SJCRH30 (cell line): ENCODE measurements at regions not wholly inside any gene's neighbourhood (a gene's known extent, or its start where the extent isn't known, plus 50 kb on each side); places are given as distances from the start of the nearest gene placed in this dataset.
"Not testable (repeated sequence)": the region's sequence is repeated elsewhere in the genome, so short reads cannot be mapped to it uniquely, and the experiment has no call there.

ENCODE experiments used
- DNase-seq, 2 experiments: peaks; one replicate each; pipeline ENCODE4 v3.0.0-alpha.2; 2015 to 2020
- H3K27ac ChIP-seq: fragments of 250-450 bp; sonication (Bioruptor Pico); 2 replicates; pipeline ENCODE4 v1.5.1; 2020; ENCODE audit warnings: mild to moderate bottlenecking, moderate library complexity
- H3K27me3 ChIP-seq: fragments of 250-450 bp; sonication (Bioruptor Pico); 2 replicates; pipeline ENCODE4 v1.5.1; 2020; ENCODE audit warnings: mild to moderate bottlenecking, moderate library complexity
- H3K36me3 ChIP-seq: fragments of 250-450 bp; sonication (Bioruptor Pico); 2 replicates; pipeline ENCODE4 v1.5.1; 2020; ENCODE audit warnings: mild to moderate bottlenecking, moderate library complexity
- H3K4me1 ChIP-seq: fragments of 250-450 bp; sonication (Bioruptor Pico); 2 replicates; pipeline ENCODE4 v1.5.1; 2020; ENCODE audit warnings: mild to moderate bottlenecking, moderate library complexity
- H3K4me3 ChIP-seq: fragments of 250-450 bp; sonication (Bioruptor Pico); 2 replicates; pipeline ENCODE4 v1.5.1; 2020; ENCODE audit warnings: mild to moderate bottlenecking, moderate library complexity
- H3K9me3 ChIP-seq: fragments of 250-450 bp; sonication (Bioruptor Pico); replicated peaks from 2 replicates; pipeline ENCODE4 v1.5.1; 2020; ENCODE audit warnings: mild to moderate bottlenecking, moderate library complexity

DNA sequence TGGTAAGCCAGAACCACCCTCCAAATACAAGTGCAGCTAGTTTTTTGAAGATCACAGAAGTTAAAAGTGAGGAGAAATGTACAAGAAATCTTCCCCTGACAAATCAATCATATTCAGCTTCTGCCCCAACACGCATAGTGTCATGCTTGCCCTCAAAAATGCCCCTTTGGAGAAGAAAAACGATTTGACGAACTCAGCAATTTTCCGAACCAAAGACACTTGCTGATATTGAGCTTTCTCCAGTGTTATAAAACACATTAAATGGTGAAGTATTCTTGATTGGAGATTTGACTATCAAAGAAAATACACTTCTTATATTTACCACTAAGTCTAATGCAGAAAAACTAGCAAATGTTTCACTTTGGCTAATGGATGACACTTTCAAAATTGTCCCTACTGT lies 195.5 kb downstream of the ETV1 start:
- DNase-seq, result no peak
- no peak overlapping the region for H3K27ac ChIP-seq
- no peaks in the 10 kb centered on the region for H3K9me3 ChIP-seq
- H3K4me1 ChIP-seq, result no peaks in the 10 kb centered on the region
- no peak overlapping the region for H3K4me3 ChIP-seq
- no peaks in the 10 kb centered on the region for H3K27me3 ChIP-seq
- no peaks in the 10 kb centered on the region for H3K36me3 ChIP-seq

DNA sequence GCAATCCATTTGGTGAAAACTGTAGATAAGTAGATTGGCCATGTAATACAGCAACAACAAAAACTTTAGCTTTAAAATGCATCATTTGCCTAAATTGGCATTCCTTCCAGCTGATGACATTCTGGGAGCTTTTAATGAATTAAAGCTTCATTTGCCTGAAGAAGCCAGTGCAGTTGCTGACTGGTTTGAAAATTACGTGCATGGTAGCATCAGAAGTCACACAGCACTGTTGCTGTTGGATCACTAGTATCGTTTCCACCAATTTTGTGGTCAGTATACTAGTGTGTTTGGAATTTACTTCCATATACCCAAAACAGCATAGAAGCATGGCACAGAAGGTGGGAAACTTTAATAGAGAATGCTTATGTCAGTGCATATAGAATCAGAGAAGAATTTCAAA lies 194.9 kb downstream of the ETV1 start:
- H3K36me3 ChIP-seq, result no peaks in the 10 kb centered on the region
- H3K27me3 ChIP-seq, result no peaks in the 10 kb centered on the region
- DNase-seq, result no peak

DNA sequence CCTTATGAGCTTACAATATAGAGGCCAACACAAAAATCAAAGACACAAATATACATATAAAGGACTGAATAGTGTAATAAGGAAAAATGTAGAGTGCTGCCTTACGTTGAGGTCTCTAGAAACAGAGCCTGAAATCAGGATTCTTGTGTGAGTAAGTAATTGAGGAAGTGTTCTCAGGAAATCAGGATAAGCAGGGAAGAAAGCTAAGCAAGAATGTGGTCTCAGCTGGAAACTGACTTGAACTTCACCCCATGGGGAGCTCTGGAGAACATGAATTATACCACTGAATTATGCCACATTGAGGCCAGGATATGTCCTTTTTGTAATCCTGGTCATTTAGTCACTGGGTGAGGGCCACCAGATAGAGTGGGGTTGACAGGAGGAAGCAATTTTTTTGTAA lies 191.9 kb downstream of the ETV1 start:
- Histone ChIP-seq H3K27ac (no peak overlapping the region), H3K36me3 (no peaks in the 10 kb centered on the region), H3K4me3 (no peak overlapping the region), H3K27me3 (no peaks in the 10 kb centered on the region), H3K9me3 (no peaks in the 10 kb centered on the region), H3K4me1 (no peaks in the 10 kb centered on the region)
- DNase-seq, result no peak

More for the DNA sequence above, 194.9 kb downstream of the ETV1 start:
- Histone ChIP-seq H3K4me3 (no peak overlapping the region), H3K4me1 (no peaks in the 10 kb centered on the region), H3K9me3 (no peaks in the 10 kb centered on the region), H3K27ac (no peak overlapping the region)

GRCh38 chr7:13800694-13801448 lies 188.6 kb downstream of the ETV1 start:
- Histone ChIP-seq H3K9me3 (no peaks in the 10 kb centered on the region), H3K27me3 (no peaks in the 10 kb centered on the region), H3K4me3 (no peak overlapping the region), H3K36me3 (no peaks in the 10 kb centered on the region), H3K27ac (no peak overlapping the region), H3K4me1 (no peaks in the 10 kb centered on the region)
- DNase-seq, result no peak

DNA sequence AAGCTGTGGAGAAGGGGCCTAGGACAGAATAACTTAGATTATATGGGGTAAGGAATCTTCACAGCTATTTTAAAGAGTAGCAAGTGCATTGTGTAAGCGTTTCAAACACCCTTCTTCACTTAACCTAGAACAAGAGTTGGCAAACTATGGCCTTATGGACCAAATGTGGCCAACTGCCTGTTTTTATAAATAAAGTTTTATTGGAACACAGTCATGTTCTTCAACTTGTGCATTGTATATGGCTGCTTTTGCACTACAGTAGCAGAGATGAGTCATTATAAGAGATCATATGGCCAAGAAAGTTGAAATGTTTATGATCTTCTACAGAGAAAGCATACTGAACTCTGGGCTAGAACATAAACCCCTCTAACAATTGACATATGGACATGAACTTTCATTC lies 187.8 kb downstream of the ETV1 start:
- Histone ChIP-seq H3K27ac (no peak overlapping the region), H3K4me3 (no peak overlapping the region), H3K27me3 (no peaks in the 10 kb centered on the region), H3K36me3 (no peaks in the 10 kb centered on the region), H3K9me3 (no peaks in the 10 kb centered on the region), H3K4me1 (no peaks in the 10 kb centered on the region)
- DNase-seq, result no peak

DNA sequence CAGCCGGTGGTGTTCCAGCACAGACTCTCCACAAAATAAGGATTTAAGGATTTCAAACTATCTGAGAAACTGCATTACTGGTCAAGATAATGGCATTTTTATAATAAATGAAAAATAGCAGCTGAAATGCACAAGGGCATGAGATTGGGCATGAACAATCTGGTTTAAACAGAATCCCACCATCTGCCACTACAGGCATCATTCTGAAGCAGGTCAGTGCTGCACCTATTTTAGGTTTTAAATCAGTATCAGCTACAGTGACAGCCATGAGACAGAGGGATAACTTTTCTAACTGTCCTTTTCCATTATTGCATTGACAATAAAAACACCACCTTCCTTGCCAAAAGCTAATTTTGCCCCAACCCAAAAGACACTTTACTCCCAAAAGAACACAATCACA lies 186.8 kb downstream of the ETV1 start:
- no peak for DNase-seq
- no peaks in the 10 kb centered on the region for H3K27me3 ChIP-seq
- no peaks in the 10 kb centered on the region for H3K9me3 ChIP-seq
- H3K27ac ChIP-seq, result no peak overlapping the region
- no peaks in the 10 kb centered on the region for H3K36me3 ChIP-seq
- H3K4me3 ChIP-seq, result no peak overlapping the region
- H3K4me1 ChIP-seq, result no peaks in the 10 kb centered on the region

- Histone ChIP-seq H3K4me3 (no peak overlapping the region), H3K4me1 (no peaks in the 10 kb centered on the region), H3K36me3 (no peaks in the 10 kb centered on the region), H3K9me3 (no peaks in the 10 kb centered on the region), H3K27me3 (no peaks in the 10 kb centered on the region), H3K27ac (no peak overlapping the region)
- DNase-seq, result no peak
Measured at GRCh38 chr7:13803134-13803533, 186.3 kb downstream of the ETV1 start.

GRCh38 chr7:13806089-13806867 lies 183.2 kb downstream of the ETV1 start:
- not testable (repeated sequence) for H3K4me1 ChIP-seq, H3K9me3 ChIP-seq, H3K27me3 ChIP-seq, H3K4me3 ChIP-seq, H3K27ac ChIP-seq, DNase-seq, H3K36me3 ChIP-seq

DNA sequence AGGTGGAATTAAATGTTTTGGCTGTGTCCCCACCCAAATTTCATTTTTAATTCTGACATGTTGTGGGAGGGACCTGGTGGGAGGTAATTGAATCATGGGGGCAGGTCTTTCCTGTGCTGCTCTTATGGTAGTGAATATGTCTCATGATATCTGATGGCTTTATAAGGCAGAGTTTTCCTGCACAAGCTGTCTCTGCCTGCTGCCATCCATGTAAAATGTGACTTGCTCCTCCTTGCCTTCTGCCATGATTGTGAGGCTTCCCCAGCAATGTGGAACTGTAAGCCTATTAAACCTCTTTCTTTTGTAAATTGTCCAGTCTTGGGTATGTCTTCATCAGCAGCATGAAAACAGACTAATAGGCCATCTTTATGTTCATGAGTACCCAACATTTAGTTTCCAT lies 172.2 kb downstream of the ETV1 start:
- not testable (repeated sequence) for H3K36me3 ChIP-seq, H3K27me3 ChIP-seq, H3K4me1 ChIP-seq, H3K4me3 ChIP-seq, H3K9me3 ChIP-seq, DNase-seq, H3K27ac ChIP-seq

DNA sequence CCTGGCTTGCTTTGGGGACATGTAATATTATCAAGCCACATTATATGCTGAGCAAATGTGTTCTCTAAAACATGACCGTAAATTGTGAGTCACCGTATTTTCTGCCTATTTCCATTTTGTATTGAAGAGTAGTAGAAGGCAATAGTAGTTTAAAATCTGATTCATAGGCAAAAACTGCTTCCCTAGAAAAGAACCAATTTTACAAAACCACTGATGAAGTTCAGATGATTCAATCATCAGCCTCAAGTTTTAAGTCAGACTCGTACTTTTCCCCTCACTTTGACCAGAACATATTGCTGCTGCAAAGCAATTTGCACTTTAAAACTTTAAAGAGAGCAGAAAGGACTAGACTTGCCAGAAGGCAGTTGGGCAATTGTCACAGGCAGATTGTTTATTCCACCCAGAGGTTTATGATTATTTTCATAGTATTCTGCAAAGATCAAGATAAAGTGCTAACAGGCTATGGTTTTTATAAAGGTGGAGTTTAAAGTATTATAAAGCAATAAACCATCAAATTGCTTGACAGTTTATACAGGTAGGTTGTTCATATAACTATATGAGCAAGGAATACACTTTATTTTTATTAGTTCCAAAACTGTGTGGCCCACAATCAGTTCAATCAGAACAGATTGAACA lies 168.2 kb downstream of the ETV1 start:
- Histone ChIP-seq H3K27me3 (no peaks in the 10 kb centered on the region), H3K27ac (no peak overlapping the region), H3K9me3 (0 out of 2 replicates have a peak, but pooled peaks cover 2% of the 10 kb centered on the region), H3K4me1 (no peaks in the 10 kb centered on the region), H3K36me3 (no peaks in the 10 kb centered on the region), H3K4me3 (no peak overlapping the region)
- DNase-seq, result no peak

GRCh38 chr7:13822678-13823077 lies 166.8 kb downstream of the ETV1 start:
- Histone ChIP-seq H3K27me3 (no peaks in the 10 kb centered on the region), H3K4me1 (no peaks in the 10 kb centered on the region), H3K27ac (no peak overlapping the region), H3K4me3 (no peak overlapping the region), H3K36me3 (no peaks in the 10 kb centered on the region), H3K9me3 (0 out of 2 replicates have a peak, but pooled peaks cover 2% of the 10 kb centered on the region)
- no peak for DNase-seq

DNA sequence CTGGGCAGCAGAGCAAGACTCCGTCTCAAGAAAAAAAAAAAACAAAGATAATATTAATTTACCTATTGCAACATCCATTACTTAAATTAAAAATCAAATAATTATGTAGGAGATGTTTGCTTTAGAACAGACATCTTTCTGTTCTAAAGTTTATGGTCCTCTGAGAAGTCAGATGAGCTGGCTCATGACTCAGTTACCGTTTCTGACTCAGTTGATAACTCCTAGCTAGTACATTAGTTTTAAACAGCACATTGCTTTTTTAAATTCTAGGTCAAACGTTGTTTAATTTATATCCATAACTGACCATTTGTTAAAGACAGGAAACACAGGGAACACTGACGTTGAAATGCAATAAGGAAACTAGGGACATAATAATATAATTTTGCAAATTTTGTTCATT lies 162.7 kb downstream of the ETV1 start:
- no peak overlapping the region for H3K27ac ChIP-seq
- H3K4me3 ChIP-seq, result no peak overlapping the region
- 0 out of 2 replicates have a peak, but pooled peaks cover 2% of the 10 kb centered on the region for H3K9me3 ChIP-seq
- no peaks in the 10 kb centered on the region for H3K36me3 ChIP-seq
- H3K27me3 ChIP-seq, result no peaks in the 10 kb centered on the region
- peaks cover 15% of the 10 kb centered on the region for H3K4me1 ChIP-seq
- no peak for DNase-seq

- Histone ChIP-seq H3K4me3 (no peak overlapping the region), H3K9me3 (0 out of 2 replicates have a peak, but pooled peaks cover 2% of the 10 kb centered on the region), H3K27ac (no peak overlapping the region), H3K36me3 (no peaks in the 10 kb centered on the region), H3K4me1 (peaks cover 15% of the 10 kb centered on the region), H3K27me3 (no peaks in the 10 kb centered on the region)
- DNase-seq, result no peak
Measured at GRCh38 chr7:13827716-13828115, 161.8 kb downstream of the ETV1 start.

DNA sequence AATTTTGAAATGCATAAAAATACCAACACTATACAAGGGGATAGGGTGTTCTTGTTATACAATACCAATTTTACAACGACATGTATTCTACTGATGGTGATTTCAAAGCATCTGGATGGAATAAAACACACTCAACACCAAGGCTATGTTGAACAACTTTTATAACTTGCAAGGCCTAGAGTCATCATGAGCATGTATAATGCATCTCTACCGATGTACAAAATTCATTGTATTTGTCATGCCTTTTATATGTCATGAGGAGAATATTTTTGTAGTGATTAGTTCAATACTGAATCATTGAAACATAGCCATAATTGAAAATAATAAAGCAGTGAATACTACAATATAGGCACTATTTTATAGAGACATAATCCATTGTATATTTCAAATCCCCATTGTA lies 160.2 kb downstream of the ETV1 start:
- Histone ChIP-seq H3K27me3 (no peaks in the 10 kb centered on the region), H3K9me3 (0 out of 2 replicates have a peak, but pooled peaks cover 2% of the 10 kb centered on the region)
- no peak for DNase-seq

More for the DNA sequence above, 160.2 kb downstream of the ETV1 start:
- H3K4me3 ChIP-seq, result no peak overlapping the region
- no peaks in the 10 kb centered on the region for H3K36me3 ChIP-seq
- H3K27ac ChIP-seq, result no peak overlapping the region
- H3K4me1 ChIP-seq, result peaks cover 15% of the 10 kb centered on the region
